LNCaP clone FGC (cell line): ENCODE measurements at regions not wholly inside any gene's neighbourhood (a gene's known extent, or its start where the extent isn't known, plus 50 kb on each side); places are given as distances from the start of the nearest gene placed in this dataset.

ENCODE experiments used
- DNase-seq: peaks from one replicate; pipeline ENCODE4 v3.0.0-alpha.2; 2011; ENCODE audit warnings: low read depth
- H3K4me3 ChIP-seq: 2 replicates; pipeline ENCODE4 v1.5.1; 2011; ENCODE audit warnings: mild to moderate bottlenecking, low read depth, low read length, control low read depth
- TF ChIP-seq, protein P1 (sequence below): IDR thresholded peaks from 2 replicates; pipeline ENCODE4 v1.5.1; 2012; ENCODE audit warnings: mild to moderate bottlenecking; ENCODE audit not compliant: control insufficient read depth, insufficient read depth; ENCODE audit errors: extremely low read depth

DNA sequence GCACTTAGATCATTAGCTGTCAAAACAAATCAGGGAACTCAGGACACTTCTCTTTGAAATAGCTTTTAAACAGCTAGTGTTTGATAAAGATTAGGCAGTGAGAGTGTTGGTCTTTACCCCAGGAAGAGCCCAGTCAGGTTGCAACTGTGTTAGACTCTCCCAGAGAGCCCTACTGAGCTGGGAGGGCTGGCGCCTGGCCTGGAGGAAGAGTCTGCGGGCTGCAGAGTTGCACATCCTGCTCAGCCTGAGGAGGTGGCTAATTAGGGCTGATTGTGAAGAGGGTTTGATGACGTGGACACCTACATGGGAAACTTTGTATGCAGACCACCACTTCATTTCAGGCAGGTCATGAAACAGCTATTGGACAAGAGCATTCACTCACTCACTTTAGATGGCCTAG, 112.0 kb downstream of the TMEM174 start:
- DNase-seq: no peak

GRCh38 chr5:73284220-73284795, 111.3 kb downstream of the TMEM174 start:
- H3K4me3 ChIP-seq: no peak overlapping the region
- TF ChIP-seq, protein P1, sequence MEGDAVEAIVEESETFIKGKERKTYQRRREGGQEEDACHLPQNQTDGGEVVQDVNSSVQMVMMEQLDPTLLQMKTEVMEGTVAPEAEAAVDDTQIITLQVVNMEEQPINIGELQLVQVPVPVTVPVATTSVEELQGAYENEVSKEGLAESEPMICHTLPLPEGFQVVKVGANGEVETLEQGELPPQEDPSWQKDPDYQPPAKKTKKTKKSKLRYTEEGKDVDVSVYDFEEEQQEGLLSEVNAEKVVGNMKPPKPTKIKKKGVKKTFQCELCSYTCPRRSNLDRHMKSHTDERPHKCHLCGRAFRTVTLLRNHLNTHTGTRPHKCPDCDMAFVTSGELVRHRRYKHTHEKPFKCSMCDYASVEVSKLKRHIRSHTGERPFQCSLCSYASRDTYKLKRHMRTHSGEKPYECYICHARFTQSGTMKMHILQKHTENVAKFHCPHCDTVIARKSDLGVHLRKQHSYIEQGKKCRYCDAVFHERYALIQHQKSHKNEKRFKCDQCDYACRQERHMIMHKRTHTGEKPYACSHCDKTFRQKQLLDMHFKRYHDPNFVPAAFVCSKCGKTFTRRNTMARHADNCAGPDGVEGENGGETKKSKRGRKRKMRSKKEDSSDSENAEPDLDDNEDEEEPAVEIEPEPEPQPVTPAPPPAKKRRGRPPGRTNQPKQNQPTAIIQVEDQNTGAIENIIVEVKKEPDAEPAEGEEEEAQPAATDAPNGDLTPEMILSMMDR: no peak
- no peak for DNase-seq

More for the DNA sequence above, 112.0 kb downstream of the TMEM174 start:
- TF ChIP-seq, protein P1: no peak
- H3K4me3 ChIP-seq: no peak overlapping the region

GRCh38 chr5:73282923-73283322, 109.9 kb downstream of the TMEM174 start:
- TF ChIP-seq, protein P1: no peak
- DNase-seq: peak; percentile 98
- no peak overlapping the region for H3K4me3 ChIP-seq

DNA sequence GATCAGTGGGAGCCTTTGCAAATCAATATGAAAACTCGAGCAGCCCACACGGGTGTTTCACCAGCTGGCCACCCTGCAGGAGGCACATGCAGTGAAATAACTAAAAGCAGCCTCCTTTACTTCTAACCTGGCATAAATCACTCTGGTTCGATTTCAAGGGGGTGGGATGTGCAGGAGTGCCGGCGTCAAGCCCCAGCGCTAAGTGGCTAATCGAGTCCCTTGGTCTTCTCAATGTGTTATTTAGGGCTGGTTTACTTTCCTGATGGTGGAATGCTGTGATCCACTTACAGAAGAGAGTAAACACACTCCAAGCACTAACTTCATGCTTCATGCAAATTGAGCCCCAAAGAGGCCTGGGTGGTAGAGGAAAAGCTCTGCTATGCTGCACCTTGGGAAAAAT, 109.4 kb downstream of the TMEM174 start:
- no peak overlapping the region for H3K4me3 ChIP-seq
- TF ChIP-seq, protein P1: no peak
- DNase-seq: no peak

DNA sequence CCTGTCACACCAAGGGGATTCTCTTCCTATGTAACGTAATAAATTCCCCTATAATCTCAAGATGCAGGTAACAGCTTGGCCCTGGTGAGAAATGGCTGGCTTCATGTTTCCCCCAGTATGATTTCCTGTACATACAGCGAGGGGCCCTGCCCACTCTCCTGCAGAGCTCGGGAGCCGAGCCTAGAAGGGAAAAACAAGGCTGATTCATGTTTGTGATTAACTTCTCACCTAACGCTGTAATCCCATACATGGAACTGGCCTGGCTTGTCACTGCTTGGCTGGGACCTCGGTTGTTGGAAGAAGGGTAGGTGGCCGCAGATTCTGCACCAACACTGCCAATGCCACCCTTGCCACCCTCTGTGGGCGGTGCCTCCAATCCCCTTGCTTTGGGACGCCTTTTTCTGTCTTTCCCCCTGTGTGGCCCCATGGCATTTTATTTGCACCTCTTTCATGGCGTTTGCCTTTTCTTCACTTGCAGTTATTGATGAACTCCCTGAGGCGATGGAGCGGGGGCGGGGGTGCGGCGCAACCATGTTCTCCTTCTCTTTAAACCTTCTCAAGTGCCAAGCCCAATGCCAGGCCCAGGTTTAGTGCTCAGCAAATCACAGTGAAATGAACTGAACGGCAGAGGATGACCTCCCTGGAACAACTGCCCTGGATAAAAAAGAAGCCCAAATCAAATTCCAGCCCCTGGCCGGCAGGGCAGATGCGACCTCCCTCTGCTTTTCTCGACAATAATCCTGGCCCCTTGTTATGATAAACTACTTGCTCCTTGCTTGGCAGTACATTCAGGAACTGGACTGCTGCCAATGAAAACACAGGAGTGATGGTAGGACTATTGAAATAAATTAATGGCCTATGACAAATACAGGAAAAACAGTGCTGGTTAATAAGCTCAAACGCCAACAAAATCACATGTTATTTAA, 108.1 kb downstream of the TMEM174 start:
- TF ChIP-seq, protein P1: no peak
- H3K4me3 ChIP-seq: 0 out of 2 replicates have a peak overlapping the region, but pooled peaks have one; percentile 21
- peak; percentile 96 for DNase-seq

DNA sequence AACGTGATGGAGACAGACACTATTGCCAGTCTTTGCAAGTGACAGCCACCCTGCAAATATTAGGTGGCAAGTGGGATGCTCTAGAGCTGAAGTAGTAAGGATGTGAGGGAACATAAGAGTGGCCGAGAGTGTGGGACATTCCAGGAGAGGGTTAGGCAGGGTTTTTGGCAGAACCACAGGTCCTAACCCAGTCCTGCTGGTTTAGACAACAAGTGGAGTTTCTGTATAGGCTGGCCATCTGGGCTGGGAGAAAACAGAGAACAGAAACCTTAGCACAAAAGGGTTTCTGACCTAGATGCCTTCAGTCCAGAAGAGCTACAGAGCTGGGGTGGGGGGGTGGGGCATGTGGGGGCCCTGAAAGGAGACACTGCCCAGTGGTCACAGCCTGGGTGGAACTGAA, 107.4 kb downstream of the TMEM174 start:
- no peak for DNase-seq
- no peak overlapping the region for H3K4me3 ChIP-seq
- TF ChIP-seq, protein P1: no peak
